Femur (tissue), 1 donor: ENCODE measurements at regions not wholly inside any gene's neighbourhood (a gene's known extent, or its start where the extent isn't known, plus 50 kb on each side); places are given as distances from the start of the nearest gene placed in this dataset.
"Not testable (repeated sequence)": the region's sequence is repeated elsewhere in the genome, so short reads cannot be mapped to it uniquely, and the experiment has no call there.

Experiments used
- DNase-seq: peaks from one replicate; pipeline ENCODE4 v3.0.0-alpha.2; 2017

DNA sequence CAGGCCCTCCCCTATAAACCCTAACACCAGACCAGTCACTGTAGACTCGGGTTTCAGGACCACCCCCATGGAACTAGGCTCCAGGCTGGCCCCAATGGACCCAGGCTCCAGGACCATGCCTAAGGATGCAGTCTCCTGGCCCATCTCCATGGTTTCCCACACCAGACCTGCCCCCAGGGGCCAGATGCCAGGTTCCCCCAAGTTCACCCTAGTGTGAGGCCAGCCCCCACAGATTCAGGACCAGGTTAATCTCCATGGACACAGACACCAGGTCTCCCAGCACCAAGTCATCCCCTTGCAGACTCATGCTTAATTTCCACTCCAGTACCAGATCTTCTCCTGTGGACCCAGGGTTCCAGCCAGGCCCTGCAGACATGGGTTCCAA is 103.8 kb upstream of the LANCL2 start:
- DNase-seq, result no peak

DNA sequence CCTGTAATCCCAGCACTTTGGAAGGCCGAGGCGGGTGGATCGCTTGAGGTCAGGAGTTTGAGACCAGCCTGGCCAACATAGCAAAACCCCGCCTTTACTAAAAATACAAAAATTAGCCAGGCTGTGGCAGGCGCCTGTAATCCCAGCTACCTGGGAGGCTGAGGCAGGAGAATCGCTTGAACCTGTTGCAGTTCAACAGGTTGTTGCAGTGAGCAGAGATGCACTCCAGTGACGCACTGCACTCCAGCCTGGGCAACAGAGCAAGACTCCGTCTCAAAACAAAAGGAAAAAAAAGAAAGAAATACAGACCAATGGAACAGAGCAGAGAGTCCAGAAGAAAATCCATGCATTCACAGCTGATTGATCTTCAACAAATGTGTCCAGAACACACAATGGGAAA is 99.8 kb upstream of the LANCL2 start:
- DNase-seq, result not testable (repeated sequence)

DNA sequence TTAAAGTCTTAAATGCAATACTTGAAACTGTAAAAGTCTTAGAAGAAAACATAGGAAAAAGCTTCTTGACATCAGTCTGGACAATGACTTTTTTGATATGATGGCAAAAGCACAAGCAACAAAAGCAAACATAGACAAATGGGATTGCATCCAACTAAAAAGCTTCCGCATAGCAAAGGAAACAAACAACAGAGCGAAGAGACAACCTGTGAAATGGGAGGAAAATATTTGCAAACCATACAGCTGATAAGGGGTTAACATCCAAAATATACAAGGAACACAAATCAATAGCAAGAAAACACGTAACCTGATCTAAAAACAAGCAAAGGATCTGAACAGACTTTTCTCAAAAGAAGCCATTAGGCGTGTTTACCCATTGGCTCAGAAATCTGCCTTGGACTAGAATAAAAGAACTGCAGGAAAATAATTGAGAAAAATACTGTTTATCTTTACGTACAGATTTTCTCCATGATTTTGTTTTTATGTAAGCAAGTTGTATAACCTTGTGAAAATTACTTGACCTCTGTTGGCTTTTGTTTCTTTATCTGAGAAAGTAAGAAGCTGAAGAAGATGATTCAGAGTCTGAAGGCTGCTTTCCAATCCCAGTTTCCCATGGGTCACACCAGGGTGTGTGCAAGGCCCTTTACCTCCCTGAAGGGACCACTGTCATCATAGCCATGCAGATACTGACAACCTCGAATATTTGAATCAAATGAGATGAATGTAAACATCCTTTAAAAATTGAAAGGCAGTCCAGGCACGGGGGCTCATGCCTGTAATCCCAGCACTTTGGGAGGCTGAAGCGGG is 99.1 kb upstream of the LANCL2 start:
- no peak for DNase-seq

DNA sequence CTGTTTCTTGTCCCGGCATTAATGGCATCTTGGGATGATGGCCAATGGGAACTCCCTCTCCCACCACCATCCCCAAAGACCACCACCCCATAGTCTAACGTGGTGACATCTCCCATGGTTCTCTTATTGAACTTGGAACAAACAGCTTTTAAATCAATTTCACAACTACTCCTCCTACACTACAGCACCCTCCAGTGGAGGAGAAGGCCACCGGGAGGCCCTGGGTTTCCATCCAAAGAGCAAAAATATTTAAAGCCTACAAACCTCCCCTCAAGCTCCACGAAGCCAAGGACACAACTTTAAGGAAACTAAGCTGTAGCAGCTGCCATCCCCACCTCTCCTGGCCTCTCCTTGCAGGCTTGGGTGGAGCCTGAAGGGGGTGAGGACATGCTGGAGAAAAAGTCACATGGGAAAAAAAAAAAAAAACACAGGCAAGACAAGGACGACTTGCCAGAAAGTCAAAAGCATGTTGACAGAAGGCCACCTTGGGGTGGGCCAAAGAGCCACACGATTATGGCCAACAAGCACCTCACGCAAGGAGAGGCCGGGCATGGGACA is 94.0 kb upstream of the LANCL2 start:
- no peak for DNase-seq

DNA sequence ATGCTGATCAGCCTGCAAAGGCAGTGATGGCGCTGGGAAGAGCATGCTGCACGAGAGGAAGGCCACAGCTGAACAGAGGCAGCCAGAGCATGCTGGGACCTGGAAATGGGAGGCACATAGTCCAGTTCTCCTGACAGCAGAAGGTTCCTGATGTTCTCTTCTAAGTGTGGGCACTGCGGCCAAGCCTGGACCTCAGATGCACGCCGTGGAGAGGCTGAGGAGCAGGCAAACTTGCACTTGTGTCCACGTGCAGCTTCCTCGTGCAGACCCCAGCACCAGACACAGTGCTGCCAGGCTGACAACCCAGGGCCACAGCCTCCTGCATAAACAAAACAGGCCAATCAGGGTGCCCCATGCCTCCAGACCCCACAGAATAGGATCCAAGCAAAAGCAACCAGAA is 93.5 kb upstream of the LANCL2 start:
- DNase-seq, result no peak

DNA sequence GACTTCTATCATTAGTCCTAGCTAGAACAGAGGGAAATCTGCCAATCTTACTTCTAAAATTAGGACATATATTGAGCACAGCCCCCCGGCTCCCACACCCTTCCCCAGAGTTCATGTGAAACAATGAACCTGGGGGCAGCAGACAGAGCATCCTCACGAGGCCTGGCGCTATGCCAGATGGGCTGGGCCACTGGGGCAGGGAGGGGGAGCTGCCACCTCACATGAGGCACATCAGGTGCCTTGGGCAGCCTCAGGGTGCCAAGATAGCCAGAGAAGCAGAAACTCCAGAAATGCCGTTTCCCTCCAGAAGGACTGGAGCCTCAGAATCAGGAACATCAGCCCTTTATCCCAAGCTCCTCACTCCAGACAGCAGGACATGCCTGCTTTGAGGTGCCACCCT is 92.8 kb upstream of the LANCL2 start:
- no peak for DNase-seq

DNA sequence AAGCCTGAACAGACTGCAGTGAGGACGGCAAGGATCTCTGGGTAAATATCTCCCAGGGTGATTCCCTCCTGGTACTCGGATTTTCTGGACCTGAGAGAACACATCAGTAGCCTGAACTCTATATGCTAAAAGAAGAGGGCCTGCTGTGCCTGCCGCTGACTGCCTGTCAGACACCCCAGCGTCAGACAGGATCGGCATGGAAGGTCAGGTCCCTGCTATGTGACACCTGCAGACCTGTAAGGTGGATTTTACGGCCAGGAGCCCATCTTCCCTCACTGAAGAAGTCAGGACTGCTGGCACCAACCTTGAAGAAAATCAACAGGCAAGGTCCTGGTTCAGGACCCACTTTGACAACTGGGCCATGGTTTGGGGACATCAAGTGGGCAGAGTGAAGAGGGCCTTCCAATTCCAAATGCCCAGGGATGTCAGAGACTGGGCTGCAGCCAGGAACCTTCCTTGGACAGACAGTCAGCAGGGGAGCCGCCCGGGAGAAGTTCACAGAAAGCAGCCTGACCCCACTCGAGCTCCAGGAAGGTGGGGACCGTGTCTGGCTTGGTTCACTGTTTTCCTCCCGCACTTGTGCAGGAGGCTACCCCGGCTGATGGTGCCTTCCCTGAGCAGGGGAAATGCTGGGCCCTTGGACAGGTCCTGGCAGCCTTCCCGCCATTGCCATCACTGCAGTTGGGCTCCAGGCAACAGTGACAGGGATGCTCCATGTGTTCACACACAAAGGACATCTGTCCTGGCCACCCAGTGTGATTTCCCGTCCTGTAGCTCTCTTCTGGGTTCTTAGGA is 91.8 kb upstream of the LANCL2 start:
- no peak for DNase-seq

DNA sequence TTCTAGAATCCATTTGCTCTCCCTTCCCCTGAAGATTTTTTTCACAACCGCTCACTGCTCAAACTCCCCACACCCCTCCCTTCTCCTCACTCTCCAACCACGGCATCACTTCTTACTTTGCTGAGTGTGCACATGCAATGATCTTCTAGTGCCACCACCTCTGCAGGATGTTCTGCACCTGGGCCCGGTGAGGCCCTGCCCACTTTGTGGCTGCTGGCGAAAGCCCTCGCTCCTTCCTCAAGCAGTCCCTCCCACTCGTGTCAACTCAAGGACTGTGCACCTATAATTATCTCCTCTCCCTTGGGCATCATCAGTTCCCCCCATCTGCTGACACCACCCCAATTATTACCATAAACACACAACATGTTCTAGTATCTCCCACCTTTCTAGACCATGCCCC is 91.0 kb upstream of the LANCL2 start:
- DNase-seq, result no peak

DNA sequence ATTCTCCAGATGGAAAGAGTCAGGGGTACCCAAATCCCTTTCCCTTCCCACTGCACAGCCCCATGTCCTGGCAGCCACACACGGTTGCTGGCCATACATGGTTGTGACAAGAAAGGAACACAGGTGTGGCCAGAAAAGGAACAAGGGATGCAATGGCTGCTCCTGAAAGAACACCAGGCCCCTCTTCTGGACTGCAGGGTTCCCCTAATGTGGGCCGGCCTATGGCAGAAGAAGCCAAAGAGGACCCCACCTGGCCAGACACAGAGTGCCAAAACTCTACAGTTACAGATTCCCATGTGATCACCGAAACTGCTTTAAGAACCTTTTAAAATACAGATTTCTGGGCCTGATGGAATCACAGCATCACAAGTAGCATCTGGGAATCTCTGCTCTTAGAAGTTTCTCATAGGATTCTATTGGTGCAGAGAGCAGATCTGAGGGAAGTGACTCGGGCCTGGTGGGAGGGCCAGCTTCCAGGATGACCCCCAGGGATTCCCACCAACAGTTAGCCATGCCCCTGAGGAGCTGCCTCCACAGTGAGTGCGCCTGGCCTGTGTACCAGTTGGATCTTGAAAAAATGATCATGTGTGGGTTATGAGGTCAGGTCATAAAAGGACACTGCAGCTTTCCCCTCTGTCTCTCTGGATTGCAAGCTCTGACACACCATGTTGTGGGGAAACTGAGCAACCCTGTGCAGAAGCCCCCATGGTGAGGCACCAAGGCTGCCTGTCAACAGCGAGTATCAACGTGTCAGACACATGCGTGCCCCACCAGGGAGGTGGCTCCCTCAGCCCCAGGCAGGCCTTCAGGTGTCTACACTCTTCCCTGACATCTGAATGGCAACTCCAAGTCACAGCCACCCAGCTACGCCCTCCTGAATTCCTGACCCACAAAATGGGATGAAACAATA is 89.6 kb upstream of the LANCL2 start:
- no peak for DNase-seq

DNA sequence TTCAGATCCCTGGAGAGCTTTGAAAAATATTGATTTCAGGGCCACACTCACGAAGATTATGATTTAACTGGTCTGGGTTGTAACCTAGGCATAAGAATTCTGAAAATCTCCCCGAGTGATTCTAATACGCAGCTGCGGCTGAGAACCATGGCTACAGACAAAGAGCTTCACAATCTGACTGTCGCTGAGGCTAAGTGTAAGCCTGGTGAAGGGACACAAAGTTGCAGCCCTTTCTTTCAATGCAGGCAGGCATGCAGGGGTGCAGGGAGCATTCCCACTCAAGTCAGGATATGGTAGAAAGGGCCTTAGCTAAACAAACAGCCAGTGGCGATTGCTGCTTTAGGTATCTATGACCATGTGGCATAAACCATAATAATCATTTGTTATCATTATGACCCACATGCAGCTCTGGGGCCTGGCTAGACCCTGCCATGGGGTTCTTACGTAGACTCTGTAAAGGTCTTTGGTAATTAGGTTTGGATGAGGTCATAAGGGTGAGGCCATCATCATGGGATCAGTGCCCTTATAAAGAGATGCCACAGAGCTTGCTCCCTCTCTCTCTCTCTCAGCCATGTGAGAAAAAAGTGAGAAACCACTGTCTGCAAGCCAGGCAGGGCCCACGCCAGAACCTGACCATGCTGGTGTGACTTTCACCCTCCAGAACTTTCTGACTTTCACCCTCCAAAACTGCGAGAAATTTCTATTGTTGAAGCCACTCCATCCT is 88.4 kb upstream of the LANCL2 start:
- no peak for DNase-seq

DNA sequence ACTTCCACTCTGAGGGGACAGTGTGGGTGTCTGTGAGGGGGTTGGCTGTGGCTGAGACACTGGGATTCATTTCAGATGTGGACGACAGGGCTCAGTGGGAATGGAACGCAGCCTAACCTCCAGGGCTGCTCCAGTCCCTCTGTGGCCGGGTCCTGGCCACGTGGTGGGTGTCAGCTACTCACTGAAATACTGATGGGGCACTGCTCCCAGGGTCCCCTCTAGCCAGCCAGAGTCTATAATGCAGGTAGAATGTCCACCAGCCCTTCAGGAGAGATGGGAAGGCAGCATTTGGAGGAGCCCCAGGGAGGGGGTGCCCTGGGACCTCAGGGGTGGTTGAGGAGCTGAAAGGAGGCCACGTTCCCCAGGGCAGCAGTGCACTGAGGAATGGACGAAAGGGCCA is 87.2 kb upstream of the LANCL2 start:
- DNase-seq, result no peak

DNA sequence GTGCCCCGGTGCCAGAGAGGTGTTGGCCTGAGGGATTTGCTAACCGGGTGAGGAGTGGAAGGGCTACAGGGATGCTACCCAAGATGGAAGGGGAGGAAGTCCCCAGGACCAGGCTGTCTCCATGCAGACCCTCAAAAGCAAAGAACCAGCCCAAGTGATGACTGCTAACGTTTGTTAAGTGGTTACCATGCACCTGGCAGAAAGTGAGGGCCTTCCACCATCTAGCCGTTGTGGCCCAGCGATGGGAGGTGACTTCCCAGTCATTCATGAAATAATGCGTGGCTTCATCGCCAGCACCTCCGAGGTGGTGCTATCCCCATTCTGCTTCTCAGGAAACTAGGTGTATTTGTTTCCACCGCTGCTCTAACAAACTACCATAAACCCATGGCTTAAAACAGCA is 86.8 kb upstream of the LANCL2 start:
- no peak for DNase-seq

DNA sequence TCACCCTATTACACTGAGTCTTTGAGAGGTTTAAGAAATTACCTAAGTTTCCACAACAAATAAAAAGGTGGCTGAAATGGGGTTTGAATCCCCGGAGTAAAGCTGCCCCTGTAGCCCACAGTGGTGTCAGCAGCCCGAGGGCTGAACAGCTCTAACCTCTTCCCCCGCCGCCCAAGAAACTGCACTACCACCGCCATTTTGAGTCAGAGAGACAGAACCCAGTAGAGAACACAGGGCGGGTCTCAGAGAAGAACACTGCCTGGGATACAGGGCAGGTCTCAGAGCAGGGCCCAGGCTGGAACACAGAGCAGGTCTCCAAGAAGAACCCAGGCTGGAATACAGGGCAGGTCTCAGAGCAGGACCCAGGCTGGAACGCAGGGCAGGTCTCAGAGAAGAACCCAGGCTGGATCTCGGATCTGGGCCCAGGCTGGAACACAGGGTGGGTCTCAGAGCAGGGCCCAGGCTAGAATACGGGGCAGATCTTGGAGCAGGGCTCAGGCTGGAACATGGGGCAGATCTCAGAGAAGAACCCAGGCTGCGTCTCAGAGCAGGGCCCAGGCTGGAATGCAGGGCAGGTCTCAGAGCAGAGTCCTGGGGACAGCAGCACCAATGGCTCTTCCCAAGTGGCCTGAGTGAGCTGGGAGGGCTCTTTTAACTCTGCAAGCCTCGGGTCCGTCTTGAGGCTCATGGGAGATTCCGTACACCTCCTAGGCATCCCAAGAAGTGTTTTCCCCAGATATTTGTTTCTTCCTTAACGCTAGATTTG is 85.9 kb upstream of the LANCL2 start:
- no peak for DNase-seq

DNA sequence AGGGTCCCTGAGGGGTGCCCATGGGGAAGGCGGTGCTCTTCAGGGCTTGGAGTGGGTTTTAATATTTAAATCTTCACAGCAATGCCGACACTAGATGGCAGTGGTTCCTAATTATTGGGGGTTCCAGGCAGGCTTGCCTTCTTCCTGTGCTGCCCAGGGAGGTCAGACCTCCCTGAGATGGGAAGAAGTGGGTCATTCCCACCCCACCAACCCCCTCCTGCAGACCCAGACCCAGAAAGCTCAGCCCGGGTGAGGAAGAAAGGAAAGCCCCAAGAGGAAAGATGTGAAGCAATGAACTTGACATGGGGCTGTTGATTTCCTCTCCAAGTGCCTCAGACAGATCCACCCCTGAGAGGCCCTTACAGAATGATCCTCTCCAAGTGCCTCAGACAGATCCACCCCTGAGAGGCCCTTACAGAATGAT is 85.1 kb upstream of the LANCL2 start:
- peak; percentile 72 for DNase-seq

DNA sequence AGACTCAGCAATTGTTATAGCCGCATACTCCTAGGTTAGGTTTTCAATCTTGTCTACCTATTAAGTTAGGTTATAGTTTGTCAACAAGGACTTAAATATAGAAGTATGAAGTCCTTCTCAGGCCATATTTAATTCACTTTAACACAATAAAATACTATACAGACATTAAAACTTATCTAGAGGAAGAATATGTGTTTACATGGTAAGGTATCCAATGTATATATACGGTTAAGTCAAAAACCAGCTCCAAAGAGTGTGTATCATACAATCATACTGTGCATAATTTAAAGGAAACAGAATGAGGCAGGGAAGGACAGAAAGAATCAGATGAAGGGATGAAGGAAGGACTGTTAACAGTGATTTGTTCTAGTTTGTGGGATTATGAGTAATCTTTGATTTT is 79.5 kb upstream of the LANCL2 start:
- no peak for DNase-seq

DNA sequence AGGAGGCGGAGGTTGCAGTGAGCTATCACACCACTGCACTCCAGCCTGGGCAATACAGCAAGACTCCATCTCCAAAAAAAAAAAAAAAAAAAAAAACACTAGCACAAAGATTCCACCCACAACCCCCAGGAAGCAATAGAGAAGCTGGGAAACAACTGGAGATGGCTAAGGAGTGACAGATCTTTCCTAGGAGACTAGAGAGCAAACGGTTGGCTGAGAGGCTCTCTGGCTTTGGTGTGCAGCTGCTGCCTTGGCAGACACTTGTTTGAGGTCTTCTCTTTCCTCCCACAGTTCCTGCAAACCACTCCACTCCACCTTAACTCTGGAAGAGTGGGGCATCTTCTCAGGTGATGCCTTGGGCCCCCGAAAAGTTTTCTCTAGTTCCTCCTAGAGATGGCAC is 78.5 kb upstream of the LANCL2 start:
- no peak for DNase-seq

DNA sequence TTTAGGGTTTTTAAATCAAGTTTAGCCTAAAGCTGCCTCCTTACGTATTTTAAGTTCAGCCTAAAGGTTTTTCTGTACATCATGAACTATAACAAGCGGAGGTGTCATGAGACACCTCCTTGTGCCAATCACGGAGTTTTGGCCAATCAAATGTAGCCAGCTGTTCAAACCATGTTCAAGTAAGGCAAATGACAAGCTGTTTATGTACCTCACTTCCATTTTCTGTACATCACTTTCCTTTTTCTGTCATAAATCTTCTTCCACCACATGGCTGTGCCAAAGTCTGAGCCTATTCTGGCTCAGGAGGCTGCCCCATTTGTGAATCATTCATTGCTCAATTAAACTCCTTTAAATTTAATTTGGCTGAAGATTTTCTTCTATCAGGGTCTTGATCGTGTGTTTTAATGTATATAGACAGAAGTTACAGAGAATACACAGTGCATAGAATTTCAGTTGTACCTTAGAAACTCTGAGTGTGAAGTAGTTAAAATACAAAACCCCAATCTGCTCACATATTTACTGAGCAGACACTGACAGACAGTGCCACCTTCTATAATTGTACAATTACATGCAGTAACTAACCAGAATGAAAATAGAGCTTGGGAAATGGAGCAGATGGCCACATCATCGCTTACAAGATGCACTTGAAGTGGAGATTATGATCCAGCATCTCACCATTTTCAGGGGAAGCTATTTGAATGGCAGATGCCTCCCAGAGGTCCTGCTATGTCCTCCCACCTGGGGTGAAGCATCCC is 76.9 kb upstream of the LANCL2 start:
- DNase-seq, result no peak

DNA sequence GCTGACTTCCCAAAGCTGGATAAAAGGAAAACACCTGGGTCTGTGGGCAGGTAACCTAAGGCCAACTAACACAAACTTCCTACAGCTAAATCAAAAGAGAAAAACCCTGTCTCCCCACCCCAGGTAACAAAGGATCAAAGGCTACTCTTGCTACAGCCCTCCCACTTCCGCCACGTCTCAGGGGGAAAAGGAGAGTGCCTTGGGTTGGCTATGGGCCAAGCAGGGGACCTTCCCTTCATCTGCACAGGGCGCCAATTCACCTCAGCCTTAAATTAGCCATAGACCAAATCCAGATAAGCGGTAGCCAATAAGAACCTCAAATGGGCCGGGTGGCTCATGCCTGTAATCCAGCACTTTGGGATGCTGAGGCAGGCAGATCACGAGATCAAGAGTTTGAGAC is 69.1 kb upstream of the LANCL2 start:
- no peak for DNase-seq

DNA sequence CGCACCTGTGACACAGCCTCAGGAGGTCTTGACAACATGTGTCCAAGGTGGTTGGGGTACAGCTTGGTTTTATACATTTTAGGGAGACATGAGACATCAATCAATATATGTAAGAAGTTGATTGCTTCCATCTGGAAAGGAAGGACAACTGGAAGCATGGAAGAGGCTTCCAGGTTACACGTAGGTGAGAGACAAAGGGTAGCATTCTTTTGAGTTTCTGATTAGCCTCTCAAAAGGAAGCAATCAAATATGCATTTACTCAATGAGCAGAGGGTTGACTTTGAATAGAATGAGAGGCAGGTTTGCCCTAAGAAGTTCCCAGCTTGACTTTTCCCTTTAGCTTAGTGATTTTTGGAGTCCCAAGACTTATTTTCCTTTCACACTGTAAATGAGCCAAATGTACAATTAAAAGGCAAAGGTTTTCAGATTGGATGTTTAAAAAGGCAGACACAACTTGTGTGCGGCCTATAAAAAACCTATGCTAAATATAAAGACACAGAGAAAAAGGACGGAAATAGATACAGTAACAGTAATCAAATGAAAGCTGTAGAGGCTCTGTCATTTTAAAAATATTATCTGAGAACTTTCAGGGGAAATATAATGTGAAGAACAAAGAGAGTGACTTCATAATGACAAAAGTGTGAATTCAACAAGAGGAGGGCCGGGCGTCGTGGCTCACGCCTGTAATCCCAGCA is 65.7 kb upstream of the LANCL2 start:
- DNase-seq, result no peak

DNA sequence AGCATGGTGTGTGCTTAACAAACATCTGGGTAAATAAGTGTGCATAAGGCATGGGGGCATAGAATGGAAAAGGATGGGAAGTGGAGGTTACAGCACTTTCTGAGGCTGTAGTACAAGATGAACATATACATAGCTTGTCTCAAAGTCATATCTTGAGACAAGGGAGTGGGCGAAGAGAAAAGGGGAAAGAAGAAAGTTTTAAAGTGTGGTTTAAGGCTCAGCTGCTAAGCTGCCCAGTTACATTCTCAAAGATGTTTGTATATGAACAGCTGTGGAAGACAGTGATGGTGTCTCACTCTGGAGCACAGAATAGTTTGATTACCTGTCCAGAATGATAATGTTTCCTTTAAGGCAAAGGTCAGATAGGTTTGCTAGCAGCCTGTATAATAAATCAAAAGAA is 61.9 kb upstream of the LANCL2 start:
- DNase-seq, result no peak
